D721Med (cell line): ENCODE measurements at regions not wholly inside any gene's neighbourhood (a gene's known extent, or its start where the extent isn't known, plus 50 kb on each side); places are given as distances from the start of the nearest gene placed in this dataset.

Source experiments
- DNase-seq: peaks from one replicate; pipeline ENCODE4 v3.0.0; 2011; ENCODE audit warnings: low spot score; ENCODE audit not compliant: insufficient read length
- FAIRE-seq: peaks from 2 replicates; lab custom pipeline; 2011; peaks lifted over from hg19 to GRCh38; lab: Jason Lieb, UNC
- TF ChIP-seq, protein P1 (sequence below): IDR thresholded peaks from 2 replicates; pipeline ENCODE4 v1.5.1; 2012; ENCODE audit warnings: mild to moderate bottlenecking, control low read depth; ENCODE audit not compliant: insufficient read depth; ENCODE audit errors: missing control alignments

- TF ChIP-seq, protein P1, sequence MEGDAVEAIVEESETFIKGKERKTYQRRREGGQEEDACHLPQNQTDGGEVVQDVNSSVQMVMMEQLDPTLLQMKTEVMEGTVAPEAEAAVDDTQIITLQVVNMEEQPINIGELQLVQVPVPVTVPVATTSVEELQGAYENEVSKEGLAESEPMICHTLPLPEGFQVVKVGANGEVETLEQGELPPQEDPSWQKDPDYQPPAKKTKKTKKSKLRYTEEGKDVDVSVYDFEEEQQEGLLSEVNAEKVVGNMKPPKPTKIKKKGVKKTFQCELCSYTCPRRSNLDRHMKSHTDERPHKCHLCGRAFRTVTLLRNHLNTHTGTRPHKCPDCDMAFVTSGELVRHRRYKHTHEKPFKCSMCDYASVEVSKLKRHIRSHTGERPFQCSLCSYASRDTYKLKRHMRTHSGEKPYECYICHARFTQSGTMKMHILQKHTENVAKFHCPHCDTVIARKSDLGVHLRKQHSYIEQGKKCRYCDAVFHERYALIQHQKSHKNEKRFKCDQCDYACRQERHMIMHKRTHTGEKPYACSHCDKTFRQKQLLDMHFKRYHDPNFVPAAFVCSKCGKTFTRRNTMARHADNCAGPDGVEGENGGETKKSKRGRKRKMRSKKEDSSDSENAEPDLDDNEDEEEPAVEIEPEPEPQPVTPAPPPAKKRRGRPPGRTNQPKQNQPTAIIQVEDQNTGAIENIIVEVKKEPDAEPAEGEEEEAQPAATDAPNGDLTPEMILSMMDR: no peak
- DNase-seq: no peak
- FAIRE-seq: peak; percentile 38
Measured at GRCh38 chr18:37649930-37650329, 84.3 kb upstream of the CELF4 start.

- TF ChIP-seq, protein P1: no peak
- FAIRE-seq (peak; percentile 93), DNase-seq (no peak)
Measured at GRCh38 chr18:37649416-37649815, 83.8 kb upstream of the CELF4 start.

DNA sequence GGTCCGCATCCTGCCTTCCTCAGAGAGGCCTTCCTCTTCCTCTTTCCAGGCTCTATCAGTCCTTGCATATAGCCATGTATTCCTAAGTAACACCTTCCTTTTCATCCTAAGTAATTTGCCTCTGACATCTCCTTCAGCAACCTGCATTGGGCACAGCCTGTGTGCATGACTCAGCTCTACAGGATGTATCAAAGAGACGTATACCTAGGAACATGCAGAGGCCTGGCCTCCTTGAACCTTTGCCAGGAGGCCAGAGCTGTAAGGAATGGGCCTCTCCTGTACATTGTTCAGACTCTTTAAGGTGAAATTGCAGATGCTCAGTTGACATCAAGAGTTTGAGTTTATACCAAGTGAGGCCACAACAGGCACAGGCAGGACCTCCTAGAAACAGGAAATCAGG is 76.0 kb upstream of the CELF4 start:
- FAIRE-seq: no peak
- TF ChIP-seq, protein P1: no peak
- DNase-seq: no peak

DNA sequence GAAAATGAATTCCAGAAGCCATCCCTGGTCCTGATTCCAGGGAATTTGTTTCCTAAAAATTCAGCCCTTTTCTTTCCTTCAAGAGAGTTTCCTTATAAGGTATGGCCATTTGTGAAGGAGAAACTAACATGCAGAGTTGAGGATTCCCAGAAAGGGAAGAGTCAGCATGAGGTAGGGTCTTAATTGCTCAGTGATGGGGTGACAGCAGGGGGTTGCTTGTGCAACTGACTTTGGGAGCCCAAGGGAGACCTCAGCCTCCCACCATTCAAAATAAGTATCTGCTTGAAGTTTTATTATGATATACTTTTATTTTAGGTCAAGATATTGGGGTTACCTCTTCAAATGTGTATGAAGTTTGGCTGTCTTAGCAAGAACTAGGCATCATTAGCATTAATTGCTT is 74.9 kb upstream of the CELF4 start:
- FAIRE-seq (no peak), DNase-seq (no peak)
- TF ChIP-seq, protein P1: no peak

DNA sequence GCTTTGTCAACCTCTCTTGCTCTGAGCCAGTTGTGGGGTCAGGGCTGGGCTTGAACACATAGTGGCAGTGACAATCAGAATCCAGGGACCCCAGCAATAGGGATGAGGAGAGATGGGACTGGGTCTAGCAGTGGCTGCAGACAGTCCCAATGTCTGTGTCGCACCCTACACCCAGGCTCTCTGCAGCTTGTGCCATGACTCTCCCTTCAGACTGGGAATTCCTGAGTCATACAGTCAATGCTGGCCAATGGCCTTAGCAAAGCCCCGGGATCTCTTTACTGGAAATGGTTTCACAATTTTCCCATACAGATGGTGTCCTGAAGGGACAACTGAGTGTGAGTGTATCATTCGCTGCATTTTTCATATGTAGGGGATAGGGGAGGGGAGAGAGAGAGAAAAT is 74.2 kb upstream of the CELF4 start:
- FAIRE-seq (no peak), DNase-seq (no peak)
- TF ChIP-seq, protein P1: no peak

- FAIRE-seq (no peak), DNase-seq (no peak)
- TF ChIP-seq, protein P1: no peak
Measured at GRCh38 chr18:37637478-37637850, 71.9 kb upstream of the CELF4 start.

GRCh38 chr18:37636831-37637477 is 71.4 kb upstream of the CELF4 start:
- TF ChIP-seq, protein P1: no peak
- no peak for FAIRE-seq

More at GRCh38 chr18:37636831-37637477, 71.4 kb upstream of the CELF4 start:
- DNase-seq: no peak
